ENCODE measurements at regions not wholly inside any gene's neighbourhood (a gene's known extent, or its start where the extent isn't known, plus 50 kb on each side); places are given as distances from the start of the nearest gene placed in this dataset.

DNA sequence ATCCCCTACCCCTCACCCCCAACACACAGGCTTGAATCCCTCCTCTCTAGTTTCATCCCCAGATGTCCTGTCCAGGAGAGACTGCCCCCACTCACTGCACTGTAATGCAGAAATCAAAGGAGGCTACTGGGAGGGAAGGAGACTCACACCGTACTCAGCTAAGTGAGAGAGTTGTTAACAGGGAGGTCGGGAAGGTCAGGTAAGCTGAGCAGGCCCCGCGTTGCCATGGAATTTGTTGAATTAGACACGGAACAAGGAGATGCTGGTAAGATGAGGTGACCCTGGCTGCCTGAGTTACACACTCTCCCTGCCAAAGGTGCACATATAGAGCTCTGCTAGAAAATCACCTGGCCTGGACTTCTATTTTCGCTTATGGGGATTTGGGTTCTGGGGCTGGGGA lies 197.9 kb downstream of the NXPE2 start:
- DNase-seq (ENCODE audit: low spot score) = no peak

GRCh38 chr11:114877976-114878375 lies 199.6 kb downstream of the NXPE2 start:
- DNase-seq (ENCODE audit: low spot score) = no peak

DNA sequence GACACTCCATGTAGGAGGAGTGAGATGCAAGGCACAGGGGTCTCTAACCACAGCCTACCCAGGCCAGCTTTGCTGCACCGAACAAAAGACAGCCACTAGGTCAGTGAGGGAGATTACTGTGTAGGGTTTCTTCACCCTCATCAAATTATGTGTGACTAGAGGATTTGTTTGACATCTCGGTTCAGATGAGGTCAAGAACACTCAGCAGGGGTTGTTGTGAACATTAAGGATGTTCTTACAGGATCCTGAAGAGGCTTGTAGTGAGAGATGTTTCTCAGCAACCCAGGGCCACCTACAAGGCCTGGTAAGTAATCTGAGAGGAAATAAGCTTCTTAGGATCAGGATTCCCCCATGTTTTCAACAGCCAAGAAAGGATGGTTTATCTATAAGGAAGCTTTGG lies 202.1 kb downstream of the NXPE2 start:
- DNase-seq (ENCODE audit: low spot score) = no peak

DNA sequence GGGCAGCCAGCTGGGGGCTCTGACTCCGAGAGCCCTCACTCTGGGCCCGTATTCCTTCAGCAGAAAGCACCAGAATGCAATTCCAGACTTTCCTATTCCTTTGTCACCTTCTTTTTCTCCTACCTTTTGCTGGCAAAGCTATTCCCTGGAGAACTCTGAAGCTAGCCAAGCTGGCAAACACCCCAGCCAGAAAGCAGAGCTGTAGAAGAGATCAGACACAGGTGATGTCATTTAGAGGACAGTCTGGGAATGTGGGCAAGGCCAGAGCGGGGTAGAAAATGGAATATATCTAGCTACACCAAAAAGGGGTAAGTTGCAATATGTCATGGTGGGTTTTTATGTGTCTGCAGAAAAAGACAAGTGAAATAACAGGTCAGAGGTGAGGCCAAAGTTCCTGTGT lies 205.1 kb downstream of the NXPE2 start:
- no peak for DNase-seq (ENCODE audit: low spot score)

DNA sequence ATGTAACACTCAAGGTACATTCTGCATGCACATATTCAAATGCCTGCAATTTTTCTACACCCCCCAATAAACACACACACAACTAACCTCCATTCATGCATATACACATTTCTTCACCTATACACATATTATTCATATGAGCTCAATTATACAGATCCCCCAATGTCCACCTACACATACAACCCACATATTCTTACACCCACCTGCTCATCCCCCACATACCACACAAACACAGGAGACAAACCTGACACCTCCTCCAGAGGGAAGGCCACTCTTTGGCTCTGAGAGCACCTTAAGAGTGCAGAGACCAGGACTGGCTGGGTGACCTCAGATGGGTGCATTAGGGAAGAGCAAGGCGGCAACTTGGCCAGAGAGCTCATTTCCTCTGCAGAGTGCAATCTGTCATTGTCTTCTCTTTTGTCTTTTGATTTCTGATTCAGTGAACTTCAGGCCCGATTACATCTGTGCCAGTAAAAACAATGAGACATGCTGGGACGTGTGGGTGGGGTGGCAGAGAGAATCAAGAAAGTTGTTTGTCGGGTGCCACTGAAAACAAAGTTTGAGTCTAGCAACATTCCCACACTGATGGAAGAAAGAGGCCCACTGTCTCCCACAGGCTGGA lies 208.4 kb downstream of the NXPE2 start:
- no peak for DNase-seq (ENCODE audit: low spot score)

DNA sequence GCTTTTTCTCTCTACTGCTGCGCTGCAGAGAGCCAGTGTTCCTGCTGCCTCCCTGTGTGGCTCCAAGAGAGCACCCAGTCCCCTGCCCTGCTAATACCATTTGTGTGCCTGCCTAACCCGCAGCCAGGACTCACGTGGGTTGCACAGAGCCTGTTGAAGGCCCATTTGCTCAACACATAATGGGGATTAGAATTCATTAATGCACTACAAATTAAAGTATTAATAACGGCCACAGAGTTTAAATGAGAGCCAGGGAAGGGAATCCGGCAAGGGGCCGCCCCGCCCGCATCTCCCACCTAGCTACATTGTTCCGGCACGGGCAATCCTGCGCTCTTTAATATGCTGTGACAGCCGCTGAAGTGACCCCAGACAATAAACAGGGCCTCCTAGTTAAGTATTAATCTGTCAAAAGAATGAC lies 211.3 kb downstream of the NXPE2 start:
- no peak for DNase-seq (ENCODE audit: low spot score)

- DNase-seq (ENCODE audit: low spot score) = no peak
Observed at GRCh38 chr11:114890038-114890437, 211.7 kb downstream of the NXPE2 start.

DNA sequence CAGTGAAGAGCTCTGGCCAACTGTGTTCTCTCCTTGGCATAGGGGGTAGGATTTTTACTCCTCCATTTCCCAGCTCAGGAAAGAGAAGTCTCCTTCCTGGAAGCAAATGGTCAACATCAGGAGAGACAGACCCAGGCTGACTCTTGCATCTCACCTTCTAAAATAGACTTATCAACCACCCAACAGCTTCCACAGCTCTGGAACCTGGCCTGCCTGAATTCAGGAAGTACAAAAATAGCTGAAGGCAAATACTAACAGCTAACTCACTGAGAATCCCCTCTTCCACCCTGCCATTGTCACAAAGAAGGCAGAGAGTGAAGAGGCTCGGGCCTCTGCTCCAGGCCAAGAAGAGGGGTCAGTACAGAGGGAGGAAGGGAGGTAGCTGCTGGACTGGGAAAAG lies 213.6 kb downstream of the NXPE2 start:
- DNase-seq (ENCODE audit: low spot score) = no peak

DNA sequence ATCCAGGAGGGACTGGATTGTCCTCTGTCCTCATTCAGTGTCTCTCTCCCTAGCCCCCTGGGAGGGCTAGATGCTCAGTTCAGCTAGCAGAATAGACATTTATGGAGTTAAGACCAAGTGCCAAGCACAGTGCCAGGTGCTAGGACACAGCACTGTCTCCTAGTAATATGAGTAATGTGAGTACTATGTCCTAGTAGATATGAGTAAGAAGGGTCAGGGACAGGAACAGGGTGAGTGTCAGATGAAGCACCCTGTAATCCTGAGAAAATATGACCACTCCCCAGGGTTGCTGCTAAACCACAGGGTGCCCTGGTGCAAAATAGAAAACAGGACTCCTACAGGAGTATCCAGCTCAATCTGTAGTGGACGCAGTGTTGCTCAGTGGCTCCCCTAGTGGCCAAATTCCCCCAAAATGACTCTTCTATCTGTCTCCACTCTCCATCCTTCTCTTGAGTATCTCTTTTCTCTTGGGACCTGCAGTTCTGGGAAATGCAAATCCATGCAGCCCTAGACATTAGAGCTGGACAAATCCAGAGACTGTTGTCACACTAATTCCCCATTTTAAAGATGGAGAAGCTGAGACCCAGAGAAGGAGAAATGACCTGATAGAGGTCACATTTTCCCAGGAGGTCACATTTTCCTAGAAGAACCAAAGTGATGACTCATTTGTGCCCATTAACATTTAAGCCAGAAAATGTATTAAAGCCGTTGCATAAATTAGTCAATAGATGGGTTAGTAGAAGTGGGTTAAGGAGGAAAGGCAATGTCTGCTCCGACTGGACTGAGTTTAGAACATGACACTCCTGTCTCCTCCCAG lies 214.3 kb downstream of the NXPE2 start:
- peak; percentile 10 for DNase-seq (ENCODE audit: low spot score)

- DNase-seq (ENCODE audit: low spot score) = no peak
Observed at GRCh38 chr11:114893329-114893728, 215.0 kb downstream of the NXPE2 start.

GRCh38 chr11:114896594-114896993 lies 218.3 kb downstream of the NXPE2 start:
- no peak for DNase-seq (ENCODE audit: low spot score)

GRCh38 chr11:114909866-114910265 lies 231.5 kb downstream of the NXPE2 start:
- DNase-seq (ENCODE audit: low spot score) = no peak

GRCh38 chr11:114912826-114913225 lies 234.5 kb downstream of the NXPE2 start:
- no peak for DNase-seq (ENCODE audit: low spot score)

DNA sequence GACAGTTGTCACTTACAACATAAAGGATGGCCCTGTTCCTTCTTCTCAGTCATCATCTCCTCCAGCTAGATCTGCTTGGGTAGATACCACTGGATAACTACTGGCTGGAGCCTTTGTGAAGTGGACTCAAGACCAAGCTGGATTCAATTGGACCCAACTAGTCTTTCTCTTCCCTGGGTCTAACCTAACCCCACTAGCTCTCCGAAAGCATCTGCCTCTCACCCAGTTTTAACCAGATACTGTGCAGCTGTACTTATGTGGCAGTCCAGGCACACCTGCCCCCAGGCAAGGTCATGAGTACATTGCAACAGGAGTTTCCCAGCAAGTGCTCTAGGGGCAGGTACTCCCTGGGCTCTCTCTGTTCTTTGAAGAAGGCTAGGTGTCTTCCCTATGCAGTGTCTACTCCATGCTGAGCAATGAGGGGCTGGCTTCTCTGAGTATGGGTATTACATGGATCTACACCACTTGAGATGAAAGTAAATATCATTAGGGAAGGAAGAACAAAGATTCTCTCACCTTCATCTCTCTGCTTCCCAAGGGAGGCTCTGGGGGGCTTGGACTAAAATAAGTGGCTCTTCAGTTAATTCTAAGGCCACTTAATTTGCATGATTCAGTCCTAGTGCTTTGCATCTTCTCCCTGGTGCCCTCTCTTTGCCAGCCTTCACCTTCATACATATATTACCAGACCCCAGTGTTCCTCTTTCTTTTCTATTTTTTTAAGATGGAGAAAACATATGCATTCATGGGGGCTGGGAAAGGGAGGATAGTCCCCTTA lies 236.1 kb downstream of the NXPE2 start:
- no peak for DNase-seq (ENCODE audit: low spot score)

GRCh38 chr11:114915871-114916805 lies 237.8 kb downstream of the NXPE2 start:
- DNase-seq (ENCODE audit: low spot score) = no peak

DNA sequence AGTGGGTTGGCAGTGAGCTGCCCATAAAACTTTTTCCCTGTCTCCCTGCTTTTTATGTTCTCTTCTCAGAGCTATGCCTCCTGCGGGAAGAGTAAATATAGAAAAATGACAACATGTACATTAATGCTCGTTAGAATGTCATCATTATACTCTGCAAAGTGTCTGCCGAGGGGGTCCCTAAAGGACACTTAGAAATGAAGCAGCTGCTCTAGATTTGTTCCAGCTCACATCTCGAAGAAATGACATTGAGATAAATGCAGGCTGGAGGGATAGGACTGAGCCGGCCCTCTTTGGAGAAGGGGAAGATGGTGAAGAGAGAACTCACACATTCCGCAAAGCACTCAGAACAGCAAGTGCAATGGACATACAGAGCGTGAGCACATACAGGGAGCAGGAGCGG lies 240.0 kb downstream of the NXPE2 start:
- DNase-seq (ENCODE audit: low spot score) = no peak

DNA sequence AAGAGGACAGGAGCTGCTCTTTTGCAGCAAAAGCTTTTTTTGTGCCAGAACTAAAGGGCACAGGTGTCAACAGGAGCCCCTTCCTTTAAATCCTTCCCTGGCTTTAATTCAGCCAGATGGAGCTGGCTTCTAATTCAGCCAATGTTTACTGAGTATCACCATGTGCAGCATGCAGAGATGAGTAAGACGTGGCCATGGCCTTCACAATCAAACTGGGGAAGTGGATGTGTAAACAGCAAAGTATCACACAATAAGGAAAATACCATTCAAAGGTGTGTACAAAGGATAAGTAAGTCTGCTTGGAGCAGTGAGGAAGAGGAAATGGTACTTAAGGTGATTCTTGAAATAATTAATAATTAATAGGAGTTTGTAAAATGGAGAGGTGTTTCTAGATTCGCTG lies 243.4 kb downstream of the NXPE2 start:
- peak; percentile 13 for DNase-seq (ENCODE audit: low spot score)

DNA sequence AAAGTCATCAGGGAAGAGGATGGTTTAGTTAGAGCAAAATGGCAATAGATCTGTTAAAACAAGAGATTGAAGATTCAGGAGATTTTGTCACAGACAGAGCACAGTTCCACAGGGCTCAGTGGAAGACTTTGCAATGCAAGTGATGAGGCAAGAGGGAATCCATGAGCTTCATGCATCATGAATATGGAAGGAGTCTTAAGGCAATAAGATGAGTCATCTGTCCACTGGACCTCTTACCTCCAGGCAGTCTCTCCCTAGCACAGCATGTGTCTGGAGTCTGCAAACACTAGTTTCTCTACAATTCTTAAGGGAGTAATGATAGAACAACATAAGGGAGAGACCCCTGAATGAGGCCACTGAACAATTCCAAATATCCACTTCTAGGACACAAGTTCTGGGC lies 245.7 kb downstream of the NXPE2 start:
- peak; percentile 50 for DNase-seq (ENCODE audit: low spot score)

DNA sequence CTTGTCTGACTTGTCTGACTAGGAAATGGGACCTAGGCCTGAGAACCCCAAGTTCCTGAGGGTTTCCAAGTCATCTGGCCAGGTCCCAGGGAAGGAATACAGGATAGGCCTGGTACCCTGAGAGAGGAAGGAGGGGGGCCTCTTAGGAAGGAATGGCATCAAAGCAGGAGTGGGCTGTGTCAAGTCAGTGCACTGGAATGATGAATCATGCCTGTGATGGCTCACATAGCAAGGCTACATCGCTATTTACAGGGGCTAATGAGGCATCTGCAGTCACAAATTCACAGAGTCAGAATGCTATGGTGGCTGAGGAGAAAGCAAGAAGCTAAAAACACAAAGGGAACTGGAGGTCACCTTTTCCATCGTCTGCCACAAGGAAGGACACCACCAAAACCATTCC lies 247.3 kb downstream of the NXPE2 start:
- DNase-seq (ENCODE audit: low spot score) = peak; percentile 69

DNA sequence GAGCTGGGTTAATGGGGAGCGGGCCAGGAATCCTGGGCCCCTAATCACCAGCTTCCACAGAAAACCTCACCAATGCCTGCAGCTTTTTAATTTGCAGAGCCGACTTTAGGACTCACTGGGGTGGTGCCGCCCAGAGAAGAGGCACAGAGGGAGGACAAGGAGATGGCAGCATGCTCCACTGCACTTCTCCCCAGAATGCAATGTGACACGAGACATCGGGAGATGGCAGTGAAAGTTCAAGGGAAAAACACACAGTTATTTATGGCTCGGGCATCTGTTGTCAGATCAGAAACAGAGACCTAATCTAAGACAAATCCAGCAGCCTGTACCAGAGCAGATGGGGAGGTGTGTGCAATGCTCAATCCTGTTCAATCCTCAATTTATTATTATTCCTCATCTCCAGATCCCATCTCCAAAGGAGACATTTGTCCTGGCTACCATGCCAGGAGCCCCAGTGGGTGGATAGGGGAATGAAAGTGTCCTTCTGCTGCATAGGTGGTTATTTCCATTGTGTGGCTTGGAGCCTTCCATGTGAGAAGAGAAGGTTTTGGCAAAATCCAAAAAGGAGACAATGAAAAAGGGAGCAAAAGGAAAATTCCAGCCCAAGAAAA lies 250.0 kb downstream of the NXPE2 start:
- DNase-seq (ENCODE audit: low spot score) = no peak

DNA sequence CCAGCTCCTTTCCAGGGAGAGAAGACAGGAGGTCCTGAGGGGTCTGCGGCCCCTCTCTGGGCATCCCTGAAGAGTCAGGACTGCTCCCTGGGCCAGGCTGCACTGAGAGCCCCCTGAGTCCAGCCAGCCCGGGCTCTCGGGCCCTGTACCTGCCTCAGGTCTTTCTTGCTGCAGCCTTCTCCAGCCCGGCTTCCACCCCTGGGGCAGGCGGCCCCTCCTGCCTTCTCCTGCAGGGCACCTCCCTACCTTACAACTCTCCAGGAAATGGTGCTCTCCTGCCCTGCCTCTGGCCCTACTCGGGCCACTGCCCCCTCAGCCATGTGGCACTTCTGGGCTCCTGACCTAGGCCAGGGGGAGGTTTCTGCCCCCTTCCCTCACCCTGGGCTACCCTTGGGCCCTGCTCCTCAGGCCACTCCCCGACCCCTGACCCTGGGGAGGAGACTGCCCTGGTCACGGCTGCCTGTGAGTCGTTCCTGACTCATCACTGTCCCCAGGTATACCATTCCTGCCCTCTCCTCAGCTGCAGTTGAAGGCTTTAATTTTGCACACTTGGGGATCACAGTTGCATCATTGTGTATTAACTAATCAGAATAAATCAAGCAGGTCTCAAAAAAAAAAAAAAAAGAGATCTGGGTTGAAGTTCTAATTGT lies 251.1 kb downstream of the NXPE2 start:
- DNase-seq (ENCODE audit: low spot score) = peak; percentile 13
